ENCODE measurements at regions not wholly inside any gene's neighbourhood (a gene's known extent, or its start where the extent isn't known, plus 50 kb on each side); places are given as distances from the start of the nearest gene placed in this dataset.
"Not testable (repeated sequence)": the region's sequence is repeated elsewhere in the genome, so short reads cannot be mapped to it uniquely, and the experiment has no call there.

DNA sequence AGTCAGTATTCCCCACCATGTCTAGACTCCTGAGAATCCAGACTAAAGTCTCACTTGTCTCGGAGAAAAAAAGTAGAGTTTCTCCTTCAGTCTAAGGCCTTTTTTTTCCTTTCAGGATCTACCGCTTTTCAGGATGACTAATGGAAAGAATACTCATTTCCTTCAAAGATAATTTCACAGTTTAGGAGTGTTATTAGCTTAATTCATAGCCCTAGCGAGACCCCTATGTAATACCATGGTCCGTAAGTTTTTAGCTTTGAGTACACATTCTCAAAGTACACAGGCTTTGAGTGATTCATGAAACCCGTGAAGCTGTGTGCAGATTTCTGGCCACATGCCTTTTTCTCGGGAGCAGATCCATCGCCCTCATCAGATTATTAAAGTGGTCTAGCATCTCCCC is 133.1 kb downstream of the SOX4 start:
- intact Hi-C loops (cut with DNase I, micrococcal nuclease): no loop called here
- Histone ChIP-seq H3K4me1 (ENCODE audit: low read depth) (no peaks in the 10 kb centered on the region), H3K36me3 (ENCODE audit: low read depth) (no peaks in the 10 kb centered on the region), H3K9me3 (no peaks in the 10 kb centered on the region), H3K4me3 (no peak overlapping the region)
- TF ChIP-seq CTCF (IDR thresholded peaks at IDR 0.05): no peak
- no peak for DNase-seq
- no peak for ATAC-seq

DNA sequence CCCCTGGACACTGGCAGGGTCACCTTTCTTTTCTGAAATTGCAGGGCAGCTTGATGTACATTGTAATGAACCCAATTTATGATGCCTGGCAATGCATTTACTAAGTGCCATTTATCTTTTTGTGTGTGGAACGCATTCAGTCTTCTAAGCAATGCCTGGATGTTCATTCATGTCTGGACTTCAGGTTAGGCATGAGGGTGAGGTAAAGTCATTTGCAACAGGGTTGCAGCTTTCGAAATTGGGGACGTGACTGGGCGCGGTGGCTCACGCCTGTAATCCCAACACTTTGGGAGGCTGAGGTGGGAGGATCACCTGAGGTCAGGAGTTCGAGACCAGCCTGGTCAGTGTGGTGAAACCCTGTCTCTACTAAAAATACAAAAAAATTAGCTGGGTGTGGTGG is 134.6 kb downstream of the SOX4 start:
- intact Hi-C loops (cut with DNase I, micrococcal nuclease): no loop called here
- no peak overlapping the region for H3K4me3 ChIP-seq
- H3K36me3 ChIP-seq (ENCODE audit: low read depth): no peaks in the 10 kb centered on the region
- DNase-seq (no peak), ATAC-seq (no peak)
- no peaks in the 10 kb centered on the region for H3K9me3 ChIP-seq
- H3K4me1 ChIP-seq (ENCODE audit: low read depth): no peaks in the 10 kb centered on the region
- no peak for TF ChIP-seq CTCF (IDR thresholded peaks at IDR 0.05)

DNA sequence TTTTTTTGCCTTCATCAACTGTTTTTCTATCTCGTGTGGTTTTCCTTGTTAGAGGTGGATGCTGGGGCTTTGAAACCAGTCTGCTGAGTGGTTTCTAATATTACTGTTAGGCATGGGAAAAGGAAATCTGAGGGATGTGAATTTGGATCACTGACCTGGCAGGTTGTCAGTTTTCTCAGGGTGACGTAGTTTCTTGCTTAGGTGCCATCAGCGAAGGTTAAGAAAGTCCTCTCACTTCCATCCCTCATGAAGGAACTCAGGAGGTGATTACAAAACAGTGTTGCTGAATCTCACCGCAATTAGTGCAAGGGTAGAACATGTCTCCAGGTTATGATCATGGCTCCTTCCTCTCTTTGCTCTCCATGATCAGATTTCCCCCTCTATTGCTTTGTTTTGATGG is 135.9 kb downstream of the SOX4 start:
- Histone ChIP-seq H3K4me1 (ENCODE audit: low read depth) (no peaks in the 10 kb centered on the region), H3K9me3 (no peaks in the 10 kb centered on the region), H3K4me3 (no peak overlapping the region), H3K36me3 (ENCODE audit: low read depth) (no peaks in the 10 kb centered on the region)
- ATAC-seq: no peak
- no peak for TF ChIP-seq CTCF (IDR thresholded peaks at IDR 0.05)
- no peak for DNase-seq
- intact Hi-C loops (cut with DNase I, micrococcal nuclease): no loop called here

DNA sequence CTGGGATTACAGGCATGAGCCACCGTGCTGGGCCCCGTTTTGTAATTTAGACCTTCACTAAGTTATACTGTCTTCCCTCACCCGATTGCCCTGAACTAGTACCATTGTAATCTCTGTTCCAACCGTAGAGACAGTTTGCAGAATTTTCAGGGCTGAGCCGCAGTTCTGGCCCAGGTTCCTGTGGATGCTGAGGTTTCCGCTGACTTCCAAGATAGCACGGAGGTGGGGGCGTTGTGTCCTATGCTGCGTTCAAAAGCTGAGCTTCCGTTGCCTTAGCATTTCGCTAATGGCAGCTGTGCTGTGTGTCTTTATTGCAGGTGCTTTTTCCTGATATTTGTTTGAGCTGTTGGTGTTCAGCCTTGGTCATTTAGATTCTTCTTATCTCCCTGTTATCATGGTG is 137.0 kb downstream of the SOX4 start:
- H3K36me3 ChIP-seq (ENCODE audit: low read depth): no peaks in the 10 kb centered on the region
- H3K4me1 ChIP-seq (ENCODE audit: low read depth): no peaks in the 10 kb centered on the region
- no peaks in the 10 kb centered on the region for H3K9me3 ChIP-seq
- ATAC-seq (no peak), DNase-seq (no peak)
- intact Hi-C loops (cut with DNase I, micrococcal nuclease): no loop called here
- no peak for TF ChIP-seq CTCF (IDR thresholded peaks at IDR 0.05)
- no peak overlapping the region for H3K4me3 ChIP-seq

DNA sequence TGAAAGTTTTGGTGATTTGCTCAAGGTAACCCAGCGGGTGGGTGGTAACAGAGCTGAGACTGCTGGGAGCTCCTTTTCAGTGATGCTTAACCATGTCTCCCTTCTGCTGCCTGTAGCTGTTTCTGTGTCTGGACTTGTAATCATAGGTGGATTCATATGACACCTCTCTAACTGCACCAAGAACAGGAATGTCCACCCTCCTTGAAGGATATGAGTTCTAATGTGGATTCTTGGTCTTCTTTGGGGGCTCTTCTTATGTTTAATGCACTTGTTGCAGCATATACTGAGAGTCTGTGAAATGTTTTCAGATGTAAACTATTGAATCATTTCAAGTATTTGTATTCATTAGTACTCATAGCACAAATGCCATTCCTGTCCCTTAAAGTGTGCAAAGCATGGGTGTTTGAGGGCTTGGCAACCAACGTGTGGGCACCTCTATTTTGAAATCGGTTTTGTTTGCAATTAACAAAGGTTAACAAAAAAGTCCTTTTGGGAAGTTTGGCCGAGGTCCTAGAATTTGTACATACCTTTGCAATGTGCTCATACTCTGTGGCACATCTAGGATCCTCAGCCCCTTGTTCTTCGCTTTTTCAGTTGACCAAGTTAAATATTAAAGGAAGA is 138.0 kb downstream of the SOX4 start:
- no peaks in the 10 kb centered on the region for H3K4me1 ChIP-seq (ENCODE audit: low read depth)
- no peak overlapping the region for H3K4me3 ChIP-seq
- intact Hi-C loops (cut with DNase I, micrococcal nuclease): no loop called here
- no peak for TF ChIP-seq CTCF (IDR thresholded peaks at IDR 0.05)
- DNase-seq (no peak), ATAC-seq (no peak)
- no peaks in the 10 kb centered on the region for H3K9me3 ChIP-seq
- H3K36me3 ChIP-seq (ENCODE audit: low read depth): no peaks in the 10 kb centered on the region

DNA sequence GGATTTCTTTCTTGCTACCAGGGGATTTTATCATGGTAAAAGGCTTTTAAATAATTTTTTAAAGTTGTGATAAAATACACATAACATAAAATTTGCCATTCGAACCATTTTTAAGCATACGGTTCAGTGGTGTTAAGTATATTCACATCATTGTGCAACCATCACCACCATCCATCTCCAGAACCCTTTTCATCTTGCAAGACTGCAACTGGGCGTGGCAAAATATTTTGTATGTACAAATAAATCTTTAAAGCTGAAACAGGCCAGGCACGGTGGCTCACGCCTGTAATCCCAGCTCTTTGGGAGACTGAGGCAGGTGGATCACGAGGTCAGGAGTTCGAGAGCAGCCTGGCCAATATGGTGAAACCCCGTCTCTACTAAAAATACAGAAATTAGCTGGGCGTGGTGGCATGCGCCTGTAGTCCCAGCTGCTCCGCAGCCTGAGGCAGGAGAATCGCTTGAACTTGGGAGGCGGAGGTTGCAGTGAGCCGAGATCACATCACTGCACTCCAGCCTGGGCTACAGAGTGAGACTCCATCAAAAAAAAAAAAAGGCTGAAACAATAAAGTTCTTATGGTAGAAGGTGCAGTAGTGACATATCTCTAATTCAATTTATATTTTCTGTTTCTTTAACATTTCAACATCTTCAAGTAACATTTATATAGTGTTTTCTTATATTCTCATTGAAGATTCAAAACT is 138.6 kb downstream of the SOX4 start:
- intact Hi-C loops (cut with DNase I, micrococcal nuclease); H3K4me1 ChIP-seq (ENCODE audit: low read depth); H3K36me3 ChIP-seq (ENCODE audit: low read depth); H3K9me3 ChIP-seq; H3K4me3 ChIP-seq; ATAC-seq; DNase-seq: not testable (repeated sequence)
